NCI-H1694 (cell line): ENCODE measurements at regions not wholly inside any gene's neighbourhood (a gene's known extent, or its start where the extent isn't known, plus 50 kb on each side); places are given as distances from the start of the nearest gene placed in this dataset.

Source experiments
- DNase-seq: peaks from one replicate; lab custom pipeline; 2025; lab: John Stamatoyannopoulos, UW

- DNase-seq = no peak
Measured at GRCh38 chr18:70662588-70662987, 373.7 kb downstream of the SOCS6 start.

- no peak for DNase-seq
Measured at GRCh38 chr18:70659036-70659925, 370.4 kb downstream of the SOCS6 start.

GRCh38 chr18:70653671-70654070, 364.8 kb downstream of the SOCS6 start:
- no peak for DNase-seq

GRCh38 chr18:70650878-70651277, 362.0 kb downstream of the SOCS6 start:
- DNase-seq = no peak

- no peak for DNase-seq
Measured at GRCh38 chr18:70649683-70650082, 360.8 kb downstream of the SOCS6 start.

GRCh38 chr18:70645971-70646370, 357.1 kb downstream of the SOCS6 start:
- DNase-seq = no peak

GRCh38 chr18:70643812-70644211, 355.0 kb downstream of the SOCS6 start:
- DNase-seq = no peak

GRCh38 chr18:70641156-70641775, 352.4 kb downstream of the SOCS6 start:
- DNase-seq = no peak

GRCh38 chr18:70640336-70640887, 351.6 kb downstream of the SOCS6 start:
- no peak for DNase-seq

GRCh38 chr18:70636991-70637390, 348.1 kb downstream of the SOCS6 start:
- no peak for DNase-seq

- no peak for DNase-seq
Measured at GRCh38 chr18:70634576-70635147, 345.8 kb downstream of the SOCS6 start.

- no peak for DNase-seq
Measured at GRCh38 chr18:70627182-70627802, 338.4 kb downstream of the SOCS6 start.

GRCh38 chr18:70622622-70623419, 334.0 kb downstream of the SOCS6 start:
- DNase-seq = no peak

GRCh38 chr18:70621710-70622109, 332.9 kb downstream of the SOCS6 start:
- no peak for DNase-seq

- DNase-seq = no peak
Measured at GRCh38 chr18:70620837-70621612, 332.2 kb downstream of the SOCS6 start.

- no peak for DNase-seq
Measured at GRCh38 chr18:70617020-70617763, 328.3 kb downstream of the SOCS6 start.

GRCh38 chr18:70600225-70600925, 311.5 kb downstream of the SOCS6 start:
- no peak for DNase-seq

- no peak for DNase-seq
Measured at GRCh38 chr18:70598406-70598805, 309.6 kb downstream of the SOCS6 start.

GRCh38 chr18:70582981-70583380, 294.1 kb downstream of the SOCS6 start:
- no peak for DNase-seq
